ENCODE measurements at regions not wholly inside any gene's neighbourhood (a gene's known extent, or its start where the extent isn't known, plus 50 kb on each side); places are given as distances from the start of the nearest gene placed in this dataset.

- Histone ChIP-seq H3K4me3 (ENCODE audit: low read depth in 1 of 2, low read length in 2 of 2) (no peak overlapping the region), H3K9me3 (ENCODE audit: insufficient read depth, low read length, severe bottlenecking) (peaks cover 4% of the 10 kb centered on the region), H3K79me2 (ENCODE audit: insufficient read depth, low read length) (no peaks in the 10 kb centered on the region), H2AFZ (ENCODE audit: low read depth, low read length) (no peak overlapping the region), H3K4me2 (ENCODE audit: insufficient read depth, low read length) (no peak overlapping the region), H3K9ac (ENCODE audit: low read depth, low read length) (no peak overlapping the region), H3K4me1 (ENCODE audit: insufficient read depth, low read length) (no peaks in the 10 kb centered on the region), H3K36me3 (ENCODE audit: insufficient read depth, low read length) (no peaks in the 10 kb centered on the region), H3K27me3 (ENCODE audit: insufficient read depth, low read length, poor library complexity) (no peaks in the 10 kb centered on the region), H3K27ac (ENCODE audit: low read length) (no peak overlapping the region), H4K20me1 (ENCODE audit: insufficient read depth, low read length) (no peaks in the 10 kb centered on the region)
- ATAC-seq (ENCODE audit: insufficient read depth, low read depth), result no peak
- no peak for TF ChIP-seq EZH2 (IDR thresholded peaks at IDR 0.05; ENCODE audit: borderline replicate concordance, low read depth, low read length, severe bottlenecking)
- TF ChIP-seq, protein P1, sequence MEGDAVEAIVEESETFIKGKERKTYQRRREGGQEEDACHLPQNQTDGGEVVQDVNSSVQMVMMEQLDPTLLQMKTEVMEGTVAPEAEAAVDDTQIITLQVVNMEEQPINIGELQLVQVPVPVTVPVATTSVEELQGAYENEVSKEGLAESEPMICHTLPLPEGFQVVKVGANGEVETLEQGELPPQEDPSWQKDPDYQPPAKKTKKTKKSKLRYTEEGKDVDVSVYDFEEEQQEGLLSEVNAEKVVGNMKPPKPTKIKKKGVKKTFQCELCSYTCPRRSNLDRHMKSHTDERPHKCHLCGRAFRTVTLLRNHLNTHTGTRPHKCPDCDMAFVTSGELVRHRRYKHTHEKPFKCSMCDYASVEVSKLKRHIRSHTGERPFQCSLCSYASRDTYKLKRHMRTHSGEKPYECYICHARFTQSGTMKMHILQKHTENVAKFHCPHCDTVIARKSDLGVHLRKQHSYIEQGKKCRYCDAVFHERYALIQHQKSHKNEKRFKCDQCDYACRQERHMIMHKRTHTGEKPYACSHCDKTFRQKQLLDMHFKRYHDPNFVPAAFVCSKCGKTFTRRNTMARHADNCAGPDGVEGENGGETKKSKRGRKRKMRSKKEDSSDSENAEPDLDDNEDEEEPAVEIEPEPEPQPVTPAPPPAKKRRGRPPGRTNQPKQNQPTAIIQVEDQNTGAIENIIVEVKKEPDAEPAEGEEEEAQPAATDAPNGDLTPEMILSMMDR (IDR thresholded peaks at IDR 0.05; ENCODE audit: borderline replicate concordance, extremely low read depth, low read length, poor library complexity, severe bottlenecking), result no peak
- DNase-seq, result no peak
These were observed 1303.5 kb downstream of the EFNB2 start for GRCh38 chr13:105232006-105232405.

DNA sequence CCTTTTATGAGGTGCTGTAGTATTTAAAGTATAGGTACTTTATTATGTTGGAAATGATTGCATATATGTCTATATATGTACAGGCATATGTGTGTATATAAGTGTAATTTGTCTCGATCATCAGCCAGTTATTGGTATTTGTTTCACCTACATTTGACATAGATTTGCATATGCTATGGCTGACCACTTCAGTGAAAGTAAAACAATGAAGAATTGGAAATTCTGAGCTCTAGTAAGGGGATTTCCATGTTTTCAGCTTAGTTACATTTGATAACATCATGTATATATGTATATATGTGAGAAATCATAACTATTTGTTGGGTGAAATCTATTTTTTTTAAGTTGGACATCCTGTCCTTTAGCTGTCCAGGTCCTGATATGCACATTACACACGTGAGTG lies 1303.9 kb downstream of the EFNB2 start:
- Histone ChIP-seq H3K4me3 (ENCODE audit: low read depth in 1 of 2, low read length in 2 of 2) (no peak overlapping the region), H3K4me2 (ENCODE audit: insufficient read depth, low read length) (no peak overlapping the region), H3K9ac (ENCODE audit: low read depth, low read length) (no peak overlapping the region), H3K9me3 (ENCODE audit: insufficient read depth, low read length, severe bottlenecking) (peaks cover 4% of the 10 kb centered on the region), H4K20me1 (ENCODE audit: insufficient read depth, low read length) (no peaks in the 10 kb centered on the region), H3K4me1 (ENCODE audit: insufficient read depth, low read length) (no peaks in the 10 kb centered on the region), H3K27me3 (ENCODE audit: insufficient read depth, low read length, poor library complexity) (no peaks in the 10 kb centered on the region), H2AFZ (ENCODE audit: low read depth, low read length) (no peak overlapping the region), H3K36me3 (ENCODE audit: insufficient read depth, low read length) (no peaks in the 10 kb centered on the region), H3K27ac (ENCODE audit: low read length) (no peak overlapping the region), H3K79me2 (ENCODE audit: insufficient read depth, low read length) (no peaks in the 10 kb centered on the region)
- no peak for ATAC-seq (ENCODE audit: insufficient read depth, low read depth)
- TF ChIP-seq EZH2 (IDR thresholded peaks at IDR 0.05; ENCODE audit: borderline replicate concordance, low read depth, low read length, severe bottlenecking), result no peak
- TF ChIP-seq, protein P1 (IDR thresholded peaks at IDR 0.05; ENCODE audit: borderline replicate concordance, extremely low read depth, low read length, poor library complexity, severe bottlenecking), result no peak
- DNase-seq, result no peak

DNA sequence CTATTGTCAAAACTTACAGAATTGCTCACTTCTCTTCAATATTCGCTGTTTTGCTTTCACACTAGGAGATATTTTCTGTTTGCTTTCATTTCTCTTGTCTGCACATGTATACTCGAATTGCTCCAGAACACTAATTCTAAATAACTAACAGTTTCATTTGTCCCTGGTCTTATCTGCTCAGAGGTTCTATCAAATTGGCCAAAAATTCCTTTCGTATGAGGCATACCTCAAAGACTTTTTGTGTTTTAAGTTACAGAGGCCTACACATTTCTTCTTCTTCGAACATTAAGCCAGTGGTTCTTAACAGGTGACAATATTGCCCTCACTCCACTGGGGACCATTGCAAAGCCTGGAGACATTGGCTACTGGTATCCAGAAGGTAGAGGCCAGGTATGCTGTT lies 1314.6 kb downstream of the EFNB2 start:
- Histone ChIP-seq H3K9ac (ENCODE audit: low read depth, low read length) (no peak overlapping the region), H2AFZ (ENCODE audit: low read depth, low read length) (no peak overlapping the region), H3K4me3 (ENCODE audit: low read depth in 1 of 2, low read length in 2 of 2) (no peak overlapping the region), H3K9me3 (ENCODE audit: insufficient read depth, low read length, severe bottlenecking) (no peaks in the 10 kb centered on the region), H4K20me1 (ENCODE audit: insufficient read depth, low read length) (no peaks in the 10 kb centered on the region), H3K27me3 (ENCODE audit: insufficient read depth, low read length, poor library complexity) (no peaks in the 10 kb centered on the region), H3K4me1 (ENCODE audit: insufficient read depth, low read length) (no peaks in the 10 kb centered on the region), H3K36me3 (ENCODE audit: insufficient read depth, low read length) (no peaks in the 10 kb centered on the region), H3K4me2 (ENCODE audit: insufficient read depth, low read length) (no peak overlapping the region), H3K79me2 (ENCODE audit: insufficient read depth, low read length) (no peaks in the 10 kb centered on the region), H3K27ac (ENCODE audit: low read length) (no peak overlapping the region)
- no peak for ATAC-seq (ENCODE audit: insufficient read depth, low read depth)
- DNase-seq, result no peak
- no peak for TF ChIP-seq EZH2 (IDR thresholded peaks at IDR 0.05; ENCODE audit: borderline replicate concordance, low read depth, low read length, severe bottlenecking)
- TF ChIP-seq, protein P1 (IDR thresholded peaks at IDR 0.05; ENCODE audit: borderline replicate concordance, extremely low read depth, low read length, poor library complexity, severe bottlenecking), result no peak

DNA sequence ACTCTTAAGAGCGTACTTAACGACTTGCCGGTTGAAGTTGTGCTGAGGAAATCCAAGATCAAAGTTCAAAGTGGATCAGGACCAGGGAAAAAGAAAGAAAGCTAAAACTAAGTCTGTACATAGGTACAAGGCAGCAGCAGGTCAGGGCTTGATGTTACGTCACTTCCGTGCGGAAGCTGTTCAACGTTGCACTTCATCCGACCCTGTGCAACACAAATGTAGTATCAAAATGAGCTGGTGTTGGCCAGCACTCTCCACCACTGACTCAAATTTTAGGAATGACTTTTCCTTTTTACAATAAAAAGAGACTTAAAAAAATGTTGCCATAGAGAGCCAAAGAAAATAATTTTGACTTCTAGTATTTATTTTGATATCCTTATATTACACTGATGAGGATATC lies 1315.4 kb downstream of the EFNB2 start:
- Histone ChIP-seq H3K4me1 (ENCODE audit: insufficient read depth, low read length) (no peaks in the 10 kb centered on the region), H3K27me3 (ENCODE audit: insufficient read depth, low read length, poor library complexity) (no peaks in the 10 kb centered on the region), H4K20me1 (ENCODE audit: insufficient read depth, low read length) (no peaks in the 10 kb centered on the region), H3K4me3 (ENCODE audit: low read depth in 1 of 2, low read length in 2 of 2) (no peak overlapping the region), H3K36me3 (ENCODE audit: insufficient read depth, low read length) (no peaks in the 10 kb centered on the region), H3K79me2 (ENCODE audit: insufficient read depth, low read length) (no peaks in the 10 kb centered on the region), H3K9ac (ENCODE audit: low read depth, low read length) (no peak overlapping the region), H3K9me3 (ENCODE audit: insufficient read depth, low read length, severe bottlenecking) (no peaks in the 10 kb centered on the region), H3K4me2 (ENCODE audit: insufficient read depth, low read length) (no peak overlapping the region), H3K27ac (ENCODE audit: low read length) (no peak overlapping the region), H2AFZ (ENCODE audit: low read depth, low read length) (no peak overlapping the region)
- ATAC-seq (ENCODE audit: insufficient read depth, low read depth) (no peak), DNase-seq (no peak)
- TF ChIP-seq, protein P1 (IDR thresholded peaks at IDR 0.05; ENCODE audit: borderline replicate concordance, extremely low read depth, low read length, poor library complexity, severe bottlenecking), result no peak
- no peak for TF ChIP-seq EZH2 (IDR thresholded peaks at IDR 0.05; ENCODE audit: borderline replicate concordance, low read depth, low read length, severe bottlenecking)
